ENCODE measurements at regions not wholly inside any gene's neighbourhood (a gene's known extent, or its start where the extent isn't known, plus 50 kb on each side); places are given as distances from the start of the nearest gene placed in this dataset.

GRCh38 chr4:20022471-20022870 is 229.2 kb upstream of the SLIT2 start:
- BruUV-seq (replicated peaks) = no TSS peak
- FAIRE-seq = no peak
- no peak for TF ChIP-seq PHF20 (CRISPR knock-in tag; IDR thresholded peaks at IDR 0.05)
- no peak for TF ChIP-seq SOX5 (CRISPR knock-in tag; IDR thresholded peaks at IDR 0.05; ENCODE audit: borderline replicate concordance)
- no peak for TF ChIP-seq ZNF766 (CRISPR knock-in tag; IDR thresholded peaks at IDR 0.05; ENCODE audit: borderline replicate concordance)
- TF ChIP-seq MYNN (CRISPR knock-in tag; IDR thresholded peaks at IDR 0.05; ENCODE audit: low read depth) = no peak
- no peak for TF ChIP-seq MAFF (IDR thresholded peaks at IDR 0.05; ENCODE audit: low read depth, low read length)
- TF ChIP-seq CREBL2 (CRISPR knock-in tag; IDR thresholded peaks at IDR 0.05; ENCODE audit: borderline replicate concordance) = no peak
- TF ChIP-seq FOXO1 (CRISPR knock-in tag; IDR thresholded peaks at IDR 0.05) = no peak
- no peak for TF ChIP-seq ZNF20 (CRISPR knock-in tag; IDR thresholded peaks at IDR 0.05)
- TF ChIP-seq ARID2 (CRISPR knock-in tag; IDR thresholded peaks at IDR 0.05; ENCODE audit: borderline replicate concordance) = no peak
- no peak for TF ChIP-seq ZNF101 (CRISPR knock-in tag; IDR thresholded peaks at IDR 0.05; ENCODE audit: borderline replicate concordance, low read depth)
- TF ChIP-seq, protein P1, sequence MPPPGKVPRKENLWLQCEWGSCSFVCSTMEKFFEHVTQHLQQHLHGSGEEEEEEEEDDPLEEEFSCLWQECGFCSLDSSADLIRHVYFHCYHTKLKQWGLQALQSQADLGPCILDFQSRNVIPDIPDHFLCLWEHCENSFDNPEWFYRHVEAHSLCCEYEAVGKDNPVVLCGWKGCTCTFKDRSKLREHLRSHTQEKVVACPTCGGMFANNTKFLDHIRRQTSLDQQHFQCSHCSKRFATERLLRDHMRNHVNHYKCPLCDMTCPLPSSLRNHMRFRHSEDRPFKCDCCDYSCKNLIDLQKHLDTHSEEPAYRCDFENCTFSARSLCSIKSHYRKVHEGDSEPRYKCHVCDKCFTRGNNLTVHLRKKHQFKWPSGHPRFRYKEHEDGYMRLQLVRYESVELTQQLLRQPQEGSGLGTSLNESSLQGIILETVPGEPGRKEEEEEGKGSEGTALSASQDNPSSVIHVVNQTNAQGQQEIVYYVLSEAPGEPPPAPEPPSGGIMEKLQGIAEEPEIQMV (CRISPR knock-in tag; IDR thresholded peaks at IDR 0.05; ENCODE audit: low read depth) = no peak
- TF ChIP-seq ZFP90 (CRISPR knock-in tag; IDR thresholded peaks at IDR 0.05; ENCODE audit: borderline replicate concordance) = no peak
- no peak for TF ChIP-seq ZBTB7B (CRISPR knock-in tag; IDR thresholded peaks at IDR 0.05)
- peaks cover 66% of the 10 kb centered on the region for H3K9me3 ChIP-seq (ENCODE audit: low read length)
- ATAC-seq = no peak
- CTCF ChIA-PET (ENCODE audit: low intra/inter-chr PET ratio, low total read pairs) = no interaction called here
- no peaks in the 10 kb centered on the region for H3K4me1 ChIP-seq (ENCODE audit: insufficient read depth, low read length)
- H3K27me3 ChIP-seq (ENCODE audit: control insufficient read depth in 1 of 2, insufficient read depth in 2 of 2, low read length in 2 of 2) = no peaks in the 10 kb centered on the region
- in situ Hi-C loops (cut with HindIII; ENCODE audit: extremely low pct_ligation_motif_present, low pct_unique_long_range_greater_than_20kb) = no loop called here
- no peak overlapping the region for H3K4me3 ChIP-seq (replicated peaks in 1 of 3; ENCODE audit: insufficient read depth in 1 of 3, low read depth in 2 of 3, low read length in 3 of 3)
- DNase-seq (ENCODE audit: low spot score) = no peak
- no peak overlapping the region for H3K27ac ChIP-seq (ENCODE audit: extremely low read length, insufficient read depth, low read length)
- H3K36me3 ChIP-seq (replicated peaks in 1 of 2; ENCODE audit: control insufficient read depth in 1 of 2, insufficient read depth in 2 of 2, low read length in 2 of 2) = no peaks in the 10 kb centered on the region
- 6% methylated on average over 2 of the region's 2 CpGs for WGBS (ENCODE audit: low lambda C conversion rate)
- no peak overlapping the region for H3K4me2 ChIP-seq (ENCODE audit: low read depth, low read length)
- intact Hi-C loops (cut with micrococcal nuclease; ENCODE audit: unreplicated experiment) = no loop called here
- no peak overlapping the region for H3K9ac ChIP-seq (ENCODE audit: insufficient read depth, low read depth, low read length)
- no peaks in the 10 kb centered on the region for H4K20me1 ChIP-seq (ENCODE audit: insufficient read depth, low read length)
- no peaks in the 10 kb centered on the region for H3K79me2 ChIP-seq (ENCODE audit: insufficient read depth, low read length)
- POLR2A ChIA-PET = no interaction called here
- no peak overlapping the region for H2AFZ ChIP-seq (ENCODE audit: low read length)

All from HepG2 (cell line).